ENCODE measurements at regions not wholly inside any gene's neighbourhood (a gene's known extent, or its start where the extent isn't known, plus 50 kb on each side); places are given as distances from the start of the nearest gene placed in this dataset.

DNA sequence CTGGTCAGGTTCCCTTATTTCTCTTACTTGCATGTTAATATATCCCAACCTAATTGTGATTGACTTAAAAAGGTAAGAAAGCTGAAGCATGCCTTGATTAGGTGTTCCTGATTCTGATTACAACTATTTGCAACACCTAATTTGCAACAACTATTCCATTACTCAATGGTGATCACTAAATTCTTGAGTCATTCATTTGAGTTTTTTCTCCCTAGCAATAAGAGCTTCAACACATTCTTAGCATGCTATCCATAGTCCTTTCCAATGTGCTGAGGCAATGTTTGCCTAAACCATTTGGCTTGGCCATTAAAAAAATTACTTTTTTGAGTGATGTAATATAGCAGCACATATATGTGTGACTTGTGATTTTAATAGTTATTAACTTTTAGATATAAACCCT, 851.4 kb downstream of the TRAM1L1 start (continued):
- TF ChIP-seq, protein P1, sequence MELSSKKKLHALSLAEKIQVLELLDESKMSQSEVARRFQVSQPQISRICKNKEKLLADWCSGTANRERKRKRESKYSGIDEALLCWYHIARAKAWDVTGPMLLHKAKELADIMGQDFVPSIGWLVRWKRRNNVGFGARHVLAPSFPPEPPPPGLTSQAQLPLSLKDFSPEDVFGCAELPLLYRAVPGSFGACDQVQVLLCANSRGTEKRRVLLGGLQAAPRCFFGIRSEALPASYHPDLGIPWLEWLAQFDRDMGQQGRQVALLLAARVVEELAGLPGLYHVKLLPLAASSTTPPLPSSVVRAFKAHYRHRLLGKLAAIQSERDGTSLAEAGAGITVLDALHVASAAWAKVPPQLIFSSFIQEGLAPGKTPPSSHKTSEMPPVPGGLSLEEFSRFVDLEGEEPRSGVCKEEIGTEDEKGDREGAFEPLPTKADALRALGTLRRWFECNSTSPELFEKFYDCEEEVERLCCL (CRISPR knock-in tag; IDR thresholded peaks at IDR 0.05; ENCODE audit: borderline replicate concordance), result no peak
- TF ChIP-seq ZNF616 (CRISPR knock-in tag; IDR thresholded peaks at IDR 0.05; ENCODE audit: low read depth), result no peak
- no peak for TF ChIP-seq PITX1 (CRISPR knock-in tag; IDR thresholded peaks at IDR 0.05)
- TF ChIP-seq ZNF740 (CRISPR knock-in tag; IDR thresholded peaks at IDR 0.05), result no peak
- no peak for TF ChIP-seq ZBTB20 (CRISPR knock-in tag; IDR thresholded peaks at IDR 0.05; ENCODE audit: borderline replicate concordance, low read depth)
- TF ChIP-seq NPAS2 (CRISPR knock-in tag; IDR thresholded peaks at IDR 0.05; ENCODE audit: borderline replicate concordance), result no peak
- no peak for TF ChIP-seq NAIF1 (CRISPR knock-in tag; IDR thresholded peaks at IDR 0.05; ENCODE audit: borderline replicate concordance)
- TF ChIP-seq, protein P2, sequence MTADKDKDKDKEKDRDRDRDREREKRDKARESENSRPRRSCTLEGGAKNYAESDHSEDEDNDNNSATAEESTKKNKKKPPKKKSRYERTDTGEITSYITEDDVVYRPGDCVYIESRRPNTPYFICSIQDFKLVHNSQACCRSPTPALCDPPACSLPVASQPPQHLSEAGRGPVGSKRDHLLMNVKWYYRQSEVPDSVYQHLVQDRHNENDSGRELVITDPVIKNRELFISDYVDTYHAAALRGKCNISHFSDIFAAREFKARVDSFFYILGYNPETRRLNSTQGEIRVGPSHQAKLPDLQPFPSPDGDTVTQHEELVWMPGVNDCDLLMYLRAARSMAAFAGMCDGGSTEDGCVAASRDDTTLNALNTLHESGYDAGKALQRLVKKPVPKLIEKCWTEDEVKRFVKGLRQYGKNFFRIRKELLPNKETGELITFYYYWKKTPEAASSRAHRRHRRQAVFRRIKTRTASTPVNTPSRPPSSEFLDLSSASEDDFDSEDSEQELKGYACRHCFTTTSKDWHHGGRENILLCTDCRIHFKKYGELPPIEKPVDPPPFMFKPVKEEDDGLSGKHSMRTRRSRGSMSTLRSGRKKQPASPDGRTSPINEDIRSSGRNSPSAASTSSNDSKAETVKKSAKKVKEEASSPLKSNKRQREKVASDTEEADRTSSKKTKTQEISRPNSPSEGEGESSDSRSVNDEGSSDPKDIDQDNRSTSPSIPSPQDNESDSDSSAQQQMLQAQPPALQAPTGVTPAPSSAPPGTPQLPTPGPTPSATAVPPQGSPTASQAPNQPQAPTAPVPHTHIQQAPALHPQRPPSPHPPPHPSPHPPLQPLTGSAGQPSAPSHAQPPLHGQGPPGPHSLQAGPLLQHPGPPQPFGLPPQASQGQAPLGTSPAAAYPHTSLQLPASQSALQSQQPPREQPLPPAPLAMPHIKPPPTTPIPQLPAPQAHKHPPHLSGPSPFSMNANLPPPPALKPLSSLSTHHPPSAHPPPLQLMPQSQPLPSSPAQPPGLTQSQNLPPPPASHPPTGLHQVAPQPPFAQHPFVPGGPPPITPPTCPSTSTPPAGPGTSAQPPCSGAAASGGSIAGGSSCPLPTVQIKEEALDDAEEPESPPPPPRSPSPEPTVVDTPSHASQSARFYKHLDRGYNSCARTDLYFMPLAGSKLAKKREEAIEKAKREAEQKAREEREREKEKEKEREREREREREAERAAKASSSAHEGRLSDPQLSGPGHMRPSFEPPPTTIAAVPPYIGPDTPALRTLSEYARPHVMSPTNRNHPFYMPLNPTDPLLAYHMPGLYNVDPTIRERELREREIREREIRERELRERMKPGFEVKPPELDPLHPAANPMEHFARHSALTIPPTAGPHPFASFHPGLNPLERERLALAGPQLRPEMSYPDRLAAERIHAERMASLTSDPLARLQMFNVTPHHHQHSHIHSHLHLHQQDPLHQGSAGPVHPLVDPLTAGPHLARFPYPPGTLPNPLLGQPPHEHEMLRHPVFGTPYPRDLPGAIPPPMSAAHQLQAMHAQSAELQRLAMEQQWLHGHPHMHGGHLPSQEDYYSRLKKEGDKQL (CRISPR knock-in tag; IDR thresholded peaks at IDR 0.05; ENCODE audit: low read depth), result no peak

Data from HepG2 (cell line).